HepG2 (cell line): ENCODE measurements at regions not wholly inside any gene's neighbourhood (a gene's known extent, or its start where the extent isn't known, plus 50 kb on each side); places are given as distances from the start of the nearest gene placed in this dataset.

Experiments
- ATAC-seq: fragments of 200-7000 bp; cut with Tn5 transposase; 3 replicates; pipeline ENCODE4 v1.9.1; 2020; ENCODE audit warnings: mild to moderate bottlenecking, moderate library complexity
- BruUV-seq: library from RNA; stranded (reverse); fragments of 400-500 nt; replicated peaks from 2 replicates; lab custom pipeline; 2021; lab: Mats Ljungman, UMichigan
- CTCF ChIA-PET: fragments of 300-600 bp; formaldehyde crosslinking; extraction: SDS; loops from one replicate; lab custom pipeline; 2021; ENCODE audit warnings: low total read pairs, inconsistent platforms, low intra/inter-chr PET ratio; lab: Yijun Ruan, JAX
- POLR2A ChIA-PET: fragments of 350-600 bp; sonication (Branson Sonifier 250); formaldehyde crosslinking; loops from one replicate; lab custom pipeline; 2020; ENCODE audit warnings: antibody characterized with exemption, inconsistent platforms; lab: Yijun Ruan, JAX
- DNase-seq: peaks from one replicate; pipeline ENCODE4 v3.0.0-alpha.2; 2015; ENCODE audit warnings: low spot score
- FAIRE-seq: peaks from 3 replicates; lab custom pipeline; 2011; peaks lifted over from hg19 to GRCh38; lab: Jason Lieb, UNC
- H2AFZ ChIP-seq: one replicate; pipeline ENCODE4 v1.6.1; 2011; ENCODE audit warnings: low read length, inconsistent platforms
- H3K27ac ChIP-seq: fragments of 300-600 bp; 3 replicates; pipeline ENCODE4 v1.8.0; 2011; ENCODE audit warnings: mixed run types, mild to moderate bottlenecking, mixed read lengths, low read length, inconsistent platforms; ENCODE audit not compliant: insufficient read depth; ENCODE audit errors: extremely low read length
- H3K27me3 ChIP-seq, 2 experiments: fragments of 200-600 bp in 1 of 2; 2 replicates in 1 of 2; 3 replicates in 1 of 2; pipeline versions ENCODE4 v1.6.0 to v1.8.0; 2011; ENCODE audit warnings: low read length in 2 of 2, mild to moderate bottlenecking in 2 of 2, moderate library complexity in 2 of 2, inconsistent platforms in 1 of 2; ENCODE audit not compliant: insufficient read depth in 2 of 2, control insufficient read depth in 1 of 2
- H3K36me3 ChIP-seq, 2 experiments: fragments of 200-600 bp in 1 of 2; replicated peaks in 1 of 2; 2 replicates in 1 of 2; 3 replicates in 1 of 2; pipeline versions ENCODE4 v1.5.1 to v1.8.0; 2011; ENCODE audit warnings: low read length in 2 of 2, inconsistent platforms in 1 of 2; ENCODE audit not compliant: insufficient read depth in 2 of 2, control insufficient read depth in 1 of 2
- H3K4me1 ChIP-seq: 2 replicates; pipeline ENCODE4 v1.5.1; 2012; ENCODE audit warnings: low read length, inconsistent platforms; ENCODE audit not compliant: insufficient read depth
- H3K4me2 ChIP-seq: 2 replicates; pipeline ENCODE4 v1.6.0; 2011; ENCODE audit warnings: low read depth, low read length, inconsistent platforms
- H3K4me3 ChIP-seq, 3 experiments: fragments of 200-600 bp in 1 of 3; sonication (generic), shearing (Covaris generic) in 1 of 3; replicated peaks in 1 of 3; 2 replicates each; pipeline ENCODE4 v1.5.1; 2011 to 2016; ENCODE audit warnings: low read length in 3 of 3, inconsistent platforms in 2 of 3, low read depth in 2 of 3, mild to moderate bottlenecking in 2 of 3, control low read depth in 1 of 3, mixed read lengths in 1 of 3; ENCODE audit not compliant: insufficient read depth in 1 of 3
- H3K79me2 ChIP-seq: one replicate; pipeline ENCODE4 v1.6.1; 2011; ENCODE audit warnings: low read length, inconsistent platforms; ENCODE audit not compliant: insufficient read depth
- H3K9ac ChIP-seq: 2 replicates; pipeline ENCODE4 v1.6.0; 2011; ENCODE audit warnings: mild to moderate bottlenecking, low read depth, low read length, inconsistent platforms; ENCODE audit not compliant: insufficient read depth
- H3K9me3 ChIP-seq: 2 replicates; pipeline ENCODE4 v1.5.1; 2012; ENCODE audit warnings: mild to moderate bottlenecking, low read length
- H4K20me1 ChIP-seq: 2 replicates; pipeline ENCODE4 v1.6.0; 2011; ENCODE audit warnings: inconsistent platforms, mild to moderate bottlenecking, low read length, moderate library complexity; ENCODE audit not compliant: insufficient read depth
- ARID4A ChIP-seq: sonication (generic); formaldehyde crosslinking; IDR thresholded peaks from 2 replicates; pipeline ENCODE4 v1.5.0; 2020; ENCODE audit warnings: mild to moderate bottlenecking, missing genetic modification reagents, borderline replicate concordance
- HMG20B ChIP-seq: conservative IDR thresholded peaks from 2 replicates; pipeline ENCODE4 v1.6.1; 2016; ENCODE audit warnings: missing genetic modification reagents, missing compliant biosample characterization
- MAX ChIP-seq: IDR thresholded peaks from 2 replicates; pipeline ENCODE4 v1.6.1; 2012; ENCODE audit warnings: inconsistent platforms
- MEF2D ChIP-seq: sonication (generic); formaldehyde crosslinking; IDR thresholded peaks from 2 replicates; pipeline ENCODE4 v1.5.1; 2020; ENCODE audit warnings: mild to moderate bottlenecking, missing genetic modification reagents
- MIER2 ChIP-seq: IDR thresholded peaks from 2 replicates; pipeline ENCODE4 v1.6.1; 2016; ENCODE audit warnings: missing biosample characterization, missing genetic modification reagents
- PBX2 ChIP-seq: IDR thresholded peaks from 2 replicates; pipeline ENCODE4 v1.6.1; 2016; ENCODE audit warnings: control low read depth
- SIX4 ChIP-seq: sonication (generic); formaldehyde crosslinking; IDR thresholded peaks from 2 replicates; pipeline ENCODE4 v1.4.0; 2020; ENCODE audit warnings: missing genetic modification reagents
- SMYD3 ChIP-seq: sonication (generic); formaldehyde crosslinking; IDR thresholded peaks from 2 replicates; pipeline ENCODE4 v1.8.1; 2023; ENCODE audit warnings: mild to moderate bottlenecking, missing genetic modification reagents
- SNAPC4 ChIP-seq: sonication (generic); formaldehyde crosslinking; IDR thresholded peaks from 2 replicates; pipeline ENCODE4 v1.4.0; 2020; ENCODE audit warnings: mild to moderate bottlenecking, missing genetic modification reagents
- SSRP1 ChIP-seq: IDR thresholded peaks from 2 replicates; pipeline ENCODE4 v1.6.1; 2016; ENCODE audit warnings: control low read depth
- ZFP41 ChIP-seq: sonication (generic); formaldehyde crosslinking; IDR thresholded peaks from 2 replicates; pipeline ENCODE4 v1.4.0; 2020; ENCODE audit warnings: mild to moderate bottlenecking, missing genetic modification reagents, borderline replicate concordance
- ZSCAN20 ChIP-seq: sonication (generic); formaldehyde crosslinking; IDR thresholded peaks from 2 replicates; pipeline ENCODE4 v1.4.0; 2020; ENCODE audit warnings: missing genetic modification reagents, mild to moderate bottlenecking, borderline replicate concordance
- WGBS: methylation state at CpG from one replicate; pipeline ENCODE4 v1.1.6; 2017; ENCODE audit warnings: low lambda C conversion rate; 5-methylcytosine and 5-hydroxymethylcytosine counted together
- in situ Hi-C: cut with HindIII; loops from 2 replicates; pipeline ENCODE4 v1.10.0; 2017; ENCODE audit warnings: low pct_unique_long_range_greater_than_20kb; ENCODE audit not compliant: extremely low pct_ligation_motif_present
- intact Hi-C: fragments of 100-400 bp; cut with micrococcal nuclease; formaldehyde crosslinking; loops from one replicate; pipeline ENCODE4 v1.10.0; 2022; ENCODE audit not compliant: unreplicated experiment

- H3K27me3 ChIP-seq: no peaks in the 10 kb centered on the region
- H2AFZ ChIP-seq: no peak overlapping the region
- no peak overlapping the region for H3K27ac ChIP-seq
- H3K4me3 ChIP-seq: no peak overlapping the region
- no peaks in the 10 kb centered on the region for H3K4me1 ChIP-seq
- in situ Hi-C loops: no loop called here
- no peaks in the 10 kb centered on the region for H3K36me3 ChIP-seq
- TF ChIP-seq ZFP41 (CRISPR knock-in tag): no peak
- no peak for TF ChIP-seq SSRP1
- no peak for TF ChIP-seq SIX4 (CRISPR knock-in tag)
- TF ChIP-seq SNAPC4: no peak
- no peak for TF ChIP-seq MEF2D (CRISPR knock-in tag)
- TF ChIP-seq MIER2 (CRISPR knock-in tag): no peak
- no peak for TF ChIP-seq ZSCAN20
- no peak for TF ChIP-seq MAX
- no peak for TF ChIP-seq HMG20B
- no peak for TF ChIP-seq PBX2 (CRISPR knock-in tag)
- no peak for TF ChIP-seq ARID4A (CRISPR knock-in tag)
- TF ChIP-seq SMYD3 (CRISPR knock-in tag): no peak
- intact Hi-C loops: no loop called here
- WGBS: 0% methylated on average over 1 of the region's 1 CpG
- CTCF ChIA-PET: no interaction called here
- FAIRE-seq (no peak), ATAC-seq (no peak), DNase-seq (no peak)
- no TSS peak for BruUV-seq
- POLR2A ChIA-PET: no interaction called here
- no peaks in the 10 kb centered on the region for H4K20me1 ChIP-seq
- no peak overlapping the region for H3K9ac ChIP-seq
- no peak overlapping the region for H3K4me2 ChIP-seq
- H3K9me3 ChIP-seq: peaks cover 83% of the 10 kb centered on the region
- H3K79me2 ChIP-seq: no peaks in the 10 kb centered on the region
Observed at GRCh38 chr5:28666110-28666509, 1627.7 kb upstream of the CDH9 start.
